GM19468 (cell line): ENCODE measurements at regions not wholly inside any gene's neighbourhood (a gene's known extent, or its start where the extent isn't known, plus 50 kb on each side); places are given as distances from the start of the nearest gene placed in this dataset.

Experiments
- ATAC-seq: cut with Tn5 transposase; IDR thresholded peaks from one replicate; pipeline ENCODE4 v1.9.1; 2021; ENCODE audit warnings: mild to moderate bottlenecking, moderate library complexity, moderate number of reproducible peaks; ENCODE audit not compliant: unreplicated experiment; ENCODE audit errors: extremely low read depth

- ATAC-seq = no peak
These were observed 286.2 kb downstream of the ACTL7B start for GRCh38 chr9:108569624-108570023.

DNA sequence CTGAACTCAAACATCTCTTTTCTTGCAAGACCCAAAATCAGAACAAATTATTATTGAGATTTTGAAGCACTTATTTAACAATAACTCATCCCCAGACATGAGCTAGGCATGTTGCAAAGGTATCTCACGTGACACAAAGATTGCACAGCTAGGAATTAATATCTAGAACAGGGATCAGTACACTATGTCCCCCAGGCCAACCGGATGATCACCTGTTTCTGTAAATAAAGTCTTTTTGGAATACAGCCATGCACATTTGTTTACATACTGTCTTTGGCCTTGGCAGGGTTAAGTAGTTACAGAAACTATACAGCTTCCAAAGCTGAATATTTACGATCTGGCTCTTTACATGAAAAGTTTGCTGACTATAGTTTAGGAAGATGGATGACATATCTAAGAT is 287.7 kb downstream of the ACTL7B start:
- no peak for ATAC-seq

DNA sequence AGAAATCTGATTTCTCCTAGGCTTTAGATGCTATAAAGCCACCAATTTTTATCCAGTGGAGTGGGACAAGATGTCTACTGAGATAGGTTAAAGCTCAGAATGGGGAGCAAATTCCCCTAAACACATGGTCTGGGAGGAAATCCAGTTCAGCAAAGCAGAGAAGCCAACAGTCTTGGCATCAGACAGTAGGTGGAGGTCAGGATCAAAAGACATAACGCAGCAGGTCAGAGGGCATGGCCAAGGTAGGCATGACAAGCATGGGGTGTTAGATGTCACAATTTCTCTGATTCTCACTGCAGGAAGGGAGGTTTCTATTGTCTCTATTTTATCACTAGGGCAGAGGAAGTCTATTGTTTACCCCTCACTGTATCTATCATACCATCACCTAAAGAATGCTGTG is 288.2 kb downstream of the ACTL7B start:
- no peak for ATAC-seq

DNA sequence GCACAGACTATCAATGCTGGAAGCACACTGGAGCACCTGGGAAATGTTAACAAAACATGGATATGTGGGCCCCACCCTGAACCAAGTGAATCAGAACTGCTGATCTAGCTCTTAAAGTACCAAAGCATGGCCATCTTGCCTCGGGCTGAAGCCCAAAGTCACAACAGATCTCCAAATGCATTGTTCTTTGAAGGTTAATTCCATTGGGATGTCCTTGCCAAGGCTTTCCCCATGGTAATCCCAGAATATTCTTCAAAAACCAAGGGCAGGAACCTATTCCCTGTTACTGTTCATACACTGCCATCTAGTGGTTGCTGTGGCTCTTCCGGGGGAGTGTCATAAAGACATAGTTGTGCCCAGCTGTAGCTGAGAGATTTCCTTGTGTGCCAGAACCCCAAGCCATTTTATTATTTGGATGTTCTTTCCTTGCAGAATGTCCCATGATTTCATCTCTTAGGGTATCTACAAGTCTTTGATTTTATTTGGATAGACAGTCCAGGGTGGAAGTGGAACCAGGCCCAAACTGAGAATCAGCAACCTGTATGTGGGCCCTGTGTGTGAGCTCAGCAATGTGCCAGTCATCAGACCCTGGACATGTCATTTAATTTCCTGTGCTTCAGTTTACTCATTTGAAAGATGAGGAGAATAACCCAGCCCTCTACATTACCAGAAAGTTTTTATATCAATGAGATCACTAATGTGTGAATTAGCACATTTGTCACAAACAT is 290.0 kb downstream of the ACTL7B start:
- no peak for ATAC-seq

DNA sequence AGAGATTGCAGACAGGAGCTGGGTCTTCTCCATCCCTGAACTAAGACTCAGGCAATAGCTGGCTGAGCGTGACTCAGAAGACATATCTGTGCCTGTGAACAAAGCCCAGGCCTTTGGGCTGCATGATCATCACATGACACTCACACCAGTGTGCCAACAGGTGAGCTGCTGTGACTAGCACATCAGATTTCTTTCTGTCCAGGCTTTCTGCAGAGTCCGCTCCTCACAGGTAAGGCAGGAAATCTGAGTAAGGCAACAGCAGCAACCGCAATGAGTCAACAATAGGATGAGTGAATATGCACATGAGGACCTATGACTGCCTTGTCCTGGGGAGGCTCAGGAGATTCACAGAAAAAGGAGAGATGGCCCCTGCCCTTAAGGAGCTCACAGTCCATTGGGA is 293.6 kb downstream of the ACTL7B start:
- ATAC-seq = no peak

DNA sequence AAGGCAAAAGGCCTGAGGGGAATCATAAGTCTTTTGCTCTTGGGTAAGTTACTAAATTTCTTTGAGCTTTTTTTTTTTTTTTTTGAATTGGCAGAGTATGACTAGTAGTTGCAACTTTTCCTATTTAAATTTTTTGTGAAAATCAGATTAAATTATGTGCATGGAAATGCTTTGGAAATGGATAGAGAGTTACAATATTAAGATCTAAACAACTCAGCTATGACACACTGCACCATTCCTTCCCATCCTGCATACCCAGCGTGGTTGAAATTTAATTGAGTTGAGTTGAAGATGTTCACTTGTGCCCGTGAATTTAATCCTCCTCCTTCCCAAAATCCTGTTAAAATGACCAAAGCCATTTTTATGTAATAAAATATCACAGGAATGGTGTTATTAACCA is 296.4 kb downstream of the ACTL7B start:
- ATAC-seq = no peak

DNA sequence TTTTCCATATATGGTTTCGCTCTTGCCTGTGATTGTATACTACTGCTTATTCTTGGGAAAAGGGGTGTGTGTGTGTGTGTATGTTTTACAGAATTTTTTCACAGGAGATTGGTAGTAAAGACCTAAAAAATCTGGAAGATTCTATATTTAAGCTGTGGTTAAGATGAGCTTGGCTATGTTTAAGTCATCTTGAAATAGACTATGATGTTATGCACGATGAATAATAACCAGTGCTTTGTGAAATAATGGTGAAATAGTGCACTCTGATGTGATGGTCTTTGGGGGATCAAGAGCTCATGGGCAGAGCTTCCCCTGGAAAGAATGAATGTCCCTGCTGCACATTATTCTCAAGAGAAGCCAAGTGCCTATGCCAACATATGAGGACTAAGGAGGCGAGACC is 301.0 kb downstream of the ACTL7B start:
- no peak for ATAC-seq

GRCh38 chr9:108553111-108553635 is 302.6 kb downstream of the ACTL7B start:
- no peak for ATAC-seq

GRCh38 chr9:108552459-108553040 is 303.2 kb downstream of the ACTL7B start:
- ATAC-seq = no peak

DNA sequence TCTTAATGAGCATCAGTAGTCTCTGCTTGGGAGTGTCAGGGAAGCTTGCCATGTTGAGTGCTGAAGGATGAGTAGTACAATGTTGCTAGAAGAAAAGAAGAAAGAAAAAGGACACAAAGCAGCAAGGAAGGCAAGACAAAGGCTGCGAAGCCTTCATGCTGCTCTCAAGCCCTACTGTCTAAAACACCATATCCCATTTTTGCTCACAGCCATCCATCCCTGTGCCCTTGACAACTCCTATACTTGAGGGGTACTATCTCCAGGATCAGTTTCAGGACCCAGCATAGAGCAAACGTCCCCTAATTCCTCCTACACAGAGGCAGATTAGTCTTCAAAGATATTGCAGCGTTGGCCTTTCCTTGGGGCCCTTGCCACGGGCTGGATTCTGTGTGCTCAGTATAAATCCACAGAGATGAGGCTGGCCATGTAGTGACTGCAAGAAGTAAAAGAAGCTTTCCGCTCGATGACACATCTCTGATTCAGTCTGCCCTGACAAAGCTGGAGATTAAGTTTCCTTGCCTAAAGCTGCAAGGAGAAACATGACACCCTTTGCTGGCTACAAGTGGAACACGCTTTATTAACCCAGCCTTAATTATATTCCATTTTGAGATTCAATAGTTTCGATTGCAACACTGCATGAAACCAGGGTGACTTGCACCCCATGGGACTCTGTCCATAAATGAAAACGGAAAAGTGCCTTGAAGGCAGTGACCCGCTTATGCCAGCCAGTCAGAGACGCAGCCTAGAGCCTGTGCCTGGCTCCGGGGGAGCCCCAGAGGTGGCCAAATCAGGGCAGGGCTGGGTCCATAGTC is 304.6 kb downstream of the ACTL7B start:
- no peak for ATAC-seq

- ATAC-seq = no peak
These were observed 305.7 kb downstream of the ACTL7B start for GRCh38 chr9:108550106-108550505.

DNA sequence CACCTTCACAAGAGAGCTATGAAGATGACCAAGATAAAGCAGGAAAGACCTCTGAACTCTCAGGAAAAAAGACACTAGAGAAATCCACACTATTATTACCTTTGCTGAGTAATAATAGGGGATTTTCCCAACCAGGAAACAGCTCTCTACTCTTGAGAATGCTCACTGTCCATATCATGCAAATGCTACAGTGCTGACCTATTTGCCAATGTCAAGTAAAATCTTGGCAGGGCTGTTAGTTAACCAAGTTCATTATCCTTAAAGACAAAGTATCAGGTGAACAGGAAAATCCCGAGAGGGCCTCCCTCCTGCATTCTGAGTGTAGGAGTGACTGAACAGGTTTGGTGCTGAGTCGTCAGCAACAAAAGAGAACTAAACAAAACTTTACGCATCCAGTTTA is 306.6 kb downstream of the ACTL7B start:
- ATAC-seq = no peak

GRCh38 chr9:108547411-108548135 is 308.2 kb downstream of the ACTL7B start:
- ATAC-seq = no peak

- no peak for ATAC-seq
These were observed 309.6 kb downstream of the ACTL7B start for GRCh38 chr9:108546215-108546614.

GRCh38 chr9:108545436-108545835 is 310.4 kb downstream of the ACTL7B start:
- ATAC-seq = no peak

GRCh38 chr9:108544866-108545265 is 310.9 kb downstream of the ACTL7B start:
- ATAC-seq = no peak

DNA sequence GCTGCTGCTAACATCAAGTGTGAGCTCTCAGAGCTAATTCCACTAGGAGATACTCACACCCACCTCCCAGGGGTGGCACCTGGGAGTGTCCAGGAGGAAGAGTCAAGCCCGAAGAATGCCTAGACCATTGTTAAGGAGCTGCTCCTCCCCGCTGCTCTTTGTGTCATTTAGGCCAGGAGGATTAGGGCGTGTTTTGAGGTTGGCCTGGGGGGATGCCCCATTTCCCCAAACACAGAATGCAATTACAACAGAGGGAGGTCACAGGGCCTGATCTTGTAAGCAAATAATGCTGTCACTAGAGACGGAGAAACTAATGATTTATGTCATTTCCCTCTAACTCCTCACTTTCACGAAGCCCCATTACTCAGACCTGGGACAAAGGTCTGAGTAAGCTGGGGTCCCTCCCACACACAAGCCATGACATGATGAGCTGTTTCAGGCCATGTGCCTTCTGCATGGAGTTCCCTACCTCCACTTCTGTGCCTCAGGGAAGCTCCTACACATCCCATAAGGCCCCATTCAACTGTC is 312.5 kb downstream of the ACTL7B start:
- ATAC-seq = no peak

DNA sequence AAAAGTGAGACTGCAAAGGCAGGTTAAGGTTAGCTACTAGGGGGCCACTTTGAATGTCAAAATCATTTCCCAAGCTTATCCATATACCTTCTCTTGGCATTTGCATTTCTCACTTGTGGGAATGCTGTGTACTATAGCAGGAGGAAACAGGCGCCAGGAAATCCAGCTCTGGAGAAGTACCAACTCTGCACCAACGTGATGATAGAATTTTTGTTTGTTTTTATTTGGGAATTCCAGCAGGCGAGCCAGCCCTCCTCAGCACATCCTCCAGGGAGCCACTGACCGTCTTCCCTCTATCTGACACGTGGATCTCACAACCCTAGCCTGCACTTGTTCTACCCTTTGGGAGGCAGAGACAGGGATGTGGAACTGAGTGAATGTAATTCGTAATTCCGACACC is 318.0 kb downstream of the ACTL7B start:
- ATAC-seq = no peak

- ATAC-seq = no peak
These were observed 318.8 kb downstream of the ACTL7B start for GRCh38 chr9:108536836-108537601.
